B cell (primary cell): ENCODE measurements at regions not wholly inside any gene's neighbourhood (a gene's known extent, or its start where the extent isn't known, plus 50 kb on each side); places are given as distances from the start of the nearest gene placed in this dataset.

Experiments
- CTCF ChIP-seq: fragments of 200-600 bp; IDR thresholded peaks from one replicate; pipeline ENCODE4 v1.8.0; 2022; ENCODE audit warnings: antibody characterized with exemption, mild to moderate bottlenecking
- EZH2 ChIP-seq: IDR thresholded peaks from 2 replicates; pipeline ENCODE4 v1.6.1; 2012; ENCODE audit warnings: borderline replicate concordance, low read depth, mild to moderate bottlenecking, moderate library complexity, low read length; ENCODE audit not compliant: insufficient read depth, poor library complexity, severe bottlenecking

- TF ChIP-seq CTCF (no peak), EZH2 (no peak)
These were observed 464.3 kb upstream of the DEPDC1 start for GRCh38 chr1:68961143-68961542.
